ENCODE measurements at regions not wholly inside any gene's neighbourhood (a gene's known extent, or its start where the extent isn't known, plus 50 kb on each side); places are given as distances from the start of the nearest gene placed in this dataset.
A peak's percentile ranks its signal among the peaks of the same experiment; 100 is the strongest.
"Not testable (repeated sequence)": the region's sequence is repeated elsewhere in the genome, so short reads cannot be mapped to it uniquely, and the experiment has no call there.

DNA sequence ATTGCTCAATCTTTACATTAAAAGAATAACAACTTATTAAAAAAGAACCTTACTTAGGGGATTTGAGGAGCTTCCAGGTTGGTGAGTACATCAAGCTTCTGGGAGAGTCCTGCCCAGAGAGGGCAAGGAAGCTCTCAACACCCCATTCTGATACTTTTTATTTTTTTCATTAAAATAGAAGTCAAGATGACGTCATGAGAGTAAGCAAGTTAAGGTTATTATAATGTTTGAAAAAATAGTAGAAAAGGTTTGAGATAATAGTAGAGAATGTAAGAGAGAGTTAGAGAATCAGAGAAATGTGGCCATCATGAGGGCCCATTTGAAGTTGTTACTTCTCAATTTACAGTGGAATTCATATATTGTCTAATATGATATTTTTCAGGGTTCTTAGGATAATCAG is 221.0 kb upstream of the SLC16A7 start:
- in situ Hi-C loops (cut with HindIII; ENCODE audit: low pct_unique_long_range_greater_than_20kb, low sequenced_read_pairs) = no loop called here
- DNase-seq (ENCODE audit: low read depth in 1 of 2, low spot score in 1 of 2) = no peak
- no peak for TF ChIP-seq JUND (IDR thresholded peaks at IDR 0.05; ENCODE audit: low read depth)

- peak in 1 of 2 experiments; percentile 58 for DNase-seq (ENCODE audit: low read depth in 1 of 2, low spot score in 1 of 2)
- in situ Hi-C loops (cut with HindIII; ENCODE audit: low pct_unique_long_range_greater_than_20kb, low sequenced_read_pairs) = no loop called here
- no peak for TF ChIP-seq JUND (IDR thresholded peaks at IDR 0.05; ENCODE audit: low read depth)
Observed at GRCh38 chr12:59372956-59373355, 222.9 kb upstream of the SLC16A7 start.

- in situ Hi-C loops (cut with HindIII; ENCODE audit: low pct_unique_long_range_greater_than_20kb, low sequenced_read_pairs) = no loop called here
- TF ChIP-seq JUND (IDR thresholded peaks at IDR 0.05; ENCODE audit: low read depth) = no peak
- no peak for DNase-seq (ENCODE audit: low read depth in 1 of 2, low spot score in 1 of 2)
Observed at GRCh38 chr12:59370933-59371332, 224.9 kb upstream of the SLC16A7 start.

GRCh38 chr12:59365133-59365532 is 230.7 kb upstream of the SLC16A7 start:
- no peak for TF ChIP-seq JUND (IDR thresholded peaks at IDR 0.05; ENCODE audit: low read depth)
- in situ Hi-C loops (cut with HindIII; ENCODE audit: low pct_unique_long_range_greater_than_20kb, low sequenced_read_pairs) = no loop called here

DNA sequence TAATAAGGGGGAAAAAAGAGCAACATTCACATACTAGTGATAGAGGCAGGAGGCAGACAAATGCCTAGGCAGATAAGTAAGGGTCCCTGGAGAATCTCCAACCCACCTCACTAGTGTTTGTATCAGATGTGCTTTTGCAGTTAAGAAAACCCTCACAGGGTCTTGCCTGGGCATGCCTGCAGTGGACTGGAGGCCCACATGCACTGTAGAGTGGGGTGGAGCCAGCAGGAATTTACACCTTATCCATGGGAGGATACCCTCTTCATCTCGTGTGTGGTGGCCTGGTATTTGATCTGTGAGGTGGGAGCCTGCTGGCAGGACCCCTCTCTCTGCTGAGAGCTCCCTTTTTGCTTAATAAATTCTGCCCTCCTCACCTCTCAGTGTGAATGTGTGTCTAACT is 238.0 kb upstream of the SLC16A7 start:
- no peak for TF ChIP-seq JUND (IDR thresholded peaks at IDR 0.05; ENCODE audit: low read depth)
- no peak for DNase-seq (ENCODE audit: low read depth in 1 of 2, low spot score in 1 of 2)
- in situ Hi-C loops (cut with HindIII; ENCODE audit: low pct_unique_long_range_greater_than_20kb, low sequenced_read_pairs) = no loop called here

More at GRCh38 chr12:59365133-59365532, 230.7 kb upstream of the SLC16A7 start:
- DNase-seq (ENCODE audit: low read depth in 1 of 2, low spot score in 1 of 2) = no peak

DNA sequence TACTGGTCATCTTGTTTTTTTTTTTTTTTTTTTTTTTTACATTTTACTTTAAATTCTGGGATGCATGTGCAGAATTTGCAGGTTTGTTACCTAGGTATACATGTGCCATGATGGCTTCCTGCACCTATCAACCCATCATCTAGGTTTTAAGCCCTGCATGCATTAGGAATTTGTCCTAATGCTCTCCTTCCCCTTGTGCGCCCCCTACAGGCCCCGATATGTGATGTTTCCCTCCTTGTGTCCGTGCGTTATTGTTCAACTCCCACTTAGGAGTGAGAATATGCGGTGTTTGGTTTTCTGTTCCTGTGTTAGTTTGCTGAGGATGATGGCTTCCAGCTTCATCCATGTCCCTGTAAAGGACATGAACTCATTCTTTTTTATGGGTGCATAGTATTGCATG is 249.6 kb upstream of the SLC16A7 start:
- in situ Hi-C loops (cut with HindIII; ENCODE audit: low pct_unique_long_range_greater_than_20kb, low sequenced_read_pairs) = not testable (repeated sequence)
- peak in 1 of 2 experiments; percentile 67 for DNase-seq (ENCODE audit: low read depth in 1 of 2, low spot score in 1 of 2)

- in situ Hi-C loops (cut with HindIII; ENCODE audit: low pct_unique_long_range_greater_than_20kb, low sequenced_read_pairs) = no loop called here
- TF ChIP-seq JUND (IDR thresholded peaks at IDR 0.05; ENCODE audit: low read depth) = no peak
- no peak for DNase-seq (ENCODE audit: low read depth in 1 of 2, low spot score in 1 of 2)
Observed at GRCh38 chr12:59345406-59345805, 250.4 kb upstream of the SLC16A7 start.

- TF ChIP-seq JUND (IDR thresholded peaks at IDR 0.05; ENCODE audit: low read depth) = no peak
- in situ Hi-C loops (cut with HindIII; ENCODE audit: low pct_unique_long_range_greater_than_20kb, low sequenced_read_pairs) = no loop called here
- no peak for DNase-seq (ENCODE audit: low read depth in 1 of 2, low spot score in 1 of 2)
Observed at GRCh38 chr12:59344224-59344623, 251.6 kb upstream of the SLC16A7 start.

DNA sequence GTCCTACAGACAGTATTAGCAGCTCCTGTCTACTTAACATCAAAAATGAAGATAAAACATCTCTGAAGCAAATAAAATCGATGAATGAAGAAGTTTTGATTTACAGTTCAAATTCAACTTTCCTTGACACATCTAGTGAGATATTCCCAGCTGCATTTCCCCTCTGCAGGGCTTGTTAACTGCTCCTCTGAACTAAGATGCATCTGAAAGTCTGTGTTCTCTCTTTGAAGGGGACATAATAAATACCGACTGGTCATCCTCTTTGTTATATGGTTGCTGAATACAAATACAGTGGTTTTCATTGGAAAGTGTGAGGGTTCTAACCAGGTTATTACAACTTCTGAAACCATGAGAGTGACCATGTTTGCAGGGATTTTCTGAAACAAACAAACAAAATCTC is 266.4 kb upstream of the SLC16A7 start:
- no peak for DNase-seq (ENCODE audit: low read depth in 1 of 2, low spot score in 1 of 2)
- TF ChIP-seq JUND (IDR thresholded peaks at IDR 0.05; ENCODE audit: low read depth) = no peak
- in situ Hi-C loops (cut with HindIII; ENCODE audit: low pct_unique_long_range_greater_than_20kb, low sequenced_read_pairs) = no loop called here

- in situ Hi-C loops (cut with HindIII; ENCODE audit: low pct_unique_long_range_greater_than_20kb, low sequenced_read_pairs); DNase-seq (ENCODE audit: low read depth in 1 of 2, low spot score in 1 of 2): not testable (repeated sequence)
Observed at GRCh38 chr12:59328395-59329075, 267.3 kb upstream of the SLC16A7 start.

DNA sequence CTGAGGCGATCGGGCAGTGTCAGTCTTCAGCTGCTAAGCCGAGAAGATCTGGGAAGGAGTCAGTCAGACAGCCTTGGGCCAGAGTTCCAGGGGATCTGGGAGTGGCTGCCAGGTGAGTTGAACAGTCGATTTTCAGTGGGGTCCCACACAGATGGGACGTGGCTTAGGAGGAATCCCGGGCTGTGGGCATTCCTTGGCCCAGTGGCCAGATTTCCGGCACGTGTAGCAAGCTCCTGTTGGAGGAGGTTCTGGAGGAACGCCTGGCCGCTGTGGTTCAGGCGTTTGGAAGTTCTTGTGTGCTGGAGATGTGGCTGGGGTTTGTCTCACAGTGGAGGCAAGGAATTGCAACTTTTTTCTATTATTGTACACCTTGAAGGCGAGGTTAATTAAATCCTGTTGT is 269.4 kb upstream of the SLC16A7 start:
- DNase-seq (ENCODE audit: low read depth in 1 of 2, low spot score in 1 of 2); in situ Hi-C loops (cut with HindIII; ENCODE audit: low pct_unique_long_range_greater_than_20kb, low sequenced_read_pairs): not testable (repeated sequence)

- in situ Hi-C loops (cut with HindIII; ENCODE audit: low pct_unique_long_range_greater_than_20kb, low sequenced_read_pairs) = no loop called here
- TF ChIP-seq JUND (IDR thresholded peaks at IDR 0.05; ENCODE audit: low read depth) = no peak
- DNase-seq (ENCODE audit: low read depth in 1 of 2, low spot score in 1 of 2) = peak in 1 of 2 experiments; percentile 61
Observed at GRCh38 chr12:59322473-59322872, 273.4 kb upstream of the SLC16A7 start.

DNA sequence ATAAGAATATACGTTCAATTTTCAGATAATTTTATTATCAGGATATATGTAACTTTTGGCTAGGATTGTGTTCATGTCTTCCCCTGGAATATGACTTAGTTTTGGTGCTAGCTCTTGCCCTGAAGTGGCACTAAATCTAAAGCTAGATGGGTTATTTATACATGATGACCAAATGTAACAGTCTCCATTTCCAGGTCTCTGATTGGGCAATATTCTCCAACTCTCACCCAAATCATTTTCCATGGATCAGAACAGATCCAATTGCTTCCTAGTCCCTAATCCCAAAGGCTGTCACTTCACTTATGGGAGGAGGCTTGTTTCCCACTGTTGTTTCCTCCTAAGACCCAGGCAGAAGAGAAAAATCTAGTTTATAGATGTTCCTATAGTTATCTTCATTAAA is 274.6 kb upstream of the SLC16A7 start:
- in situ Hi-C loops (cut with HindIII; ENCODE audit: low pct_unique_long_range_greater_than_20kb, low sequenced_read_pairs) = no loop called here
- no peak for TF ChIP-seq JUND (IDR thresholded peaks at IDR 0.05; ENCODE audit: low read depth)
- DNase-seq (ENCODE audit: low read depth in 1 of 2, low spot score in 1 of 2) = no peak

GRCh38 chr12:59320112-59320511 is 275.7 kb upstream of the SLC16A7 start:
- in situ Hi-C loops (cut with HindIII; ENCODE audit: low pct_unique_long_range_greater_than_20kb, low sequenced_read_pairs) = no loop called here
- no peak for TF ChIP-seq JUND (IDR thresholded peaks at IDR 0.05; ENCODE audit: low read depth)
- DNase-seq (ENCODE audit: low read depth in 1 of 2, low spot score in 1 of 2) = no peak
